Stimulated activated CD4-positive, alpha-beta T cell treated with anti-CD3 and anti-CD28 coated beads, Interleukin-2, amount 100 ng/mL, for 4 hours (primary cell): ENCODE measurements at regions not wholly inside any gene's neighbourhood (a gene's known extent, or its start where the extent isn't known, plus 50 kb on each side); places are given as distances from the start of the nearest gene placed in this dataset.

Experiments used
- DNase-seq: peaks from one replicate; pipeline ENCODE4 v3.0.0-alpha.2; 2020; ENCODE audit warnings: low read depth

DNA sequence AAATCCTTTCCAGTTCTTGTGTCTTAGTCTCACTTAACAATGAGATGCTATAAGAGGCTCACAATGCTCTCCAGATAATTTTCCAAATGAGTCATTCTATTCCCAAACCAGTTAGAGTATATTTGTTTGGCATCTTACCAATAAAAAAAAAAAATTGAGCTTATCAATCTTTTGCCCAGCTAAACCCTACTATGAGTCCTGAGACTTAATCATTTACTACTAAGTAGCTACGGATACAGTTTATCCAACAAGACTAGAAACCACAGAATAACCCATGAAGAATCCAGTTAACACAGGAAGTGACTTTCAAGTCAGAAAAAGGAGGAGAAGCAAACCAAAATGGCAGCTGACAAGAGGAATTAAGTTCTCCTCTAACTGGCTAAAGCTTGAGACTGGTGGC is 330.3 kb upstream of the XYLT1 start:
- no peak for DNase-seq

DNA sequence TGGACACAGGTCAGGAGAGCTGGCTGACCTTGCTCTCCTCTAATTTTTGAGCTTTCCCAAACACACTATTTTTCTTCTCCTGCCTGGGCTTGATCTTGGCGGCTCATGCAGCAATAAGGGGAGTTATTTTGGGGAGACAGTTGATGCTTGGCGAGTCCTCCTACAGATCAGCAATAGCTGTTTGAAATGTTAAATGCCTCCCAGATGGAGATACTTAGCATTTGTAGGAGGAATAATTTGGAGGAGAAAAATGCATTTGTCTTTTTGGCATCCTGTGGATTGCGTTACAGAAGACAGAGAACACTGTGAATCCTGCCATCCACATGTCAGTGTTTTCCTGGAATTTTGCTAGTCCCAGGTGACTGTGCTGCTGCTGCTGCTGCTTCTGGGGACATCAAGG is 328.0 kb upstream of the XYLT1 start:
- DNase-seq, result no peak

DNA sequence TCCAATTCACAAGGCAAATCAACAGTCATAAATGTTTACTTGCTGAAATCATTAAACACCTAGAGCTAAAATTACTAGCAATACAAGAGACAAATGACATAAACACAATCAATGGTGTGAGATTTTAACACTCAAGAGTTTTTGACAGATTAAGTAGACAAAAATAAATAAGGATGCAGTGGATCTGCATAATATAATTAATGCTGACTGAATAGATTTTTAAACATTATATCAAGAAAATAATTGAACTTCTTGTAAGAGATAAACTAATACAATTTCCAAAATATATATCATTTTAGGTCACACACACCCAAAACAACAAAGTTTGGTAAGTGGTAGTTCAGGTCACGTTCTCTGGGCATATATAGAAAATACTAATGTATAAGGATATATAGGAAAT is 322.6 kb upstream of the XYLT1 start:
- no peak for DNase-seq

DNA sequence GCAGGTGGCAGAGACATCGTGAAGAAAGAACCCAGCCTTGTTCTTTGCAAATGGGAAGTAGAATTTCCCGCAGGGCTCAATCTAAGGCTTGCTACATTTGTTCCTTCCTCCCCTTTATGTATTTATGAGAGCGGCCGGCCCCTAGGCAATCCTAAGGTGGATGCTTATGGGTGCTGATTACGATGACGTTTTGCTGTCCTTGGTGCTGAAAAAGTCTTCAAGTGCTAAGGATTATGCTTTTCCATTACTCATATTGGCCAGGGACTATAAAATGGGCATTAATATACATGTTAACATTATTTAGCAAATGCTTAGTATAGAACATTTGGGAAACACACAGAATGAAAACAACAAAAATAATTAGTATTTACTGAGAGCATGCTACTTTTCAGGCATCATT is 313.3 kb upstream of the XYLT1 start:
- DNase-seq, result no peak

DNA sequence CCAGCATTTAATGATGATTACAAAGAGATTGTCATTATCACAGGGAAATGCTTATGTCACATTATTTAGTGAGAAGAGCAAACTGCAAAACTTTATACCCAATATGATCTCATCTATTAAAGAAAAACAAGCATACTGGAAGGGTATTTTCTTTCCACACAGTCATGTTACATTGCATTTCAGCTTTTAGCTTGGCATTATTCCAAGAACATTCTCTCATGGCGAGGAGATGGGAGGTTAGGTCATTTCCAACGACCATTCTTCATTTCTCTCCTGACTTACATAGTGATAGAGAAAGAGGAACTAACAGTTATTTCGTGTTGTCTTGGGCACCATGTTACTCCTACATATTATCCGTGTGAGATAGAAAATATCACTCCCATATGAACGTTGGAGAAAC is 309.4 kb upstream of the XYLT1 start:
- DNase-seq, result no peak

DNA sequence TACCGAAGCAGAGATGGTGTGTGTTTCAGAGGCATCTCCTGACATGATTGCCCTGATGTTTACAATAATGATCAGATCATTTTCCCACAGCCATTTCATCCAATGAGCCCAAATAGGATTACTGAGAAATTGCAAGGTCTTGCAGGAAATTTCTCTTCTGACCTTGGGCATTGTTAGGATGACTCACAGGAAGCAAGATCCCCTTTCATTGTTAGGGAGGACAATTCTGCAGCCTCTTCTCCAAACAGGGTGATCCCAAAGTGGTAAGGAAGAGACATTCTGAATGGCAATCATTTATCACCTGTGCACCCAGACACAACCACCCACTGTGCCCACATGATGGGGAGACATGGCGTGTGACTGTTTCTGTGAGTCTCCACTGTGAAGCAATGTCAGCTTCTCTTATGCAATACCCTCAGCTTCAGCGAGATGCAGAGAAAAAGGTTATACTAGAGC is 306.7 kb upstream of the XYLT1 start:
- no peak for DNase-seq

DNA sequence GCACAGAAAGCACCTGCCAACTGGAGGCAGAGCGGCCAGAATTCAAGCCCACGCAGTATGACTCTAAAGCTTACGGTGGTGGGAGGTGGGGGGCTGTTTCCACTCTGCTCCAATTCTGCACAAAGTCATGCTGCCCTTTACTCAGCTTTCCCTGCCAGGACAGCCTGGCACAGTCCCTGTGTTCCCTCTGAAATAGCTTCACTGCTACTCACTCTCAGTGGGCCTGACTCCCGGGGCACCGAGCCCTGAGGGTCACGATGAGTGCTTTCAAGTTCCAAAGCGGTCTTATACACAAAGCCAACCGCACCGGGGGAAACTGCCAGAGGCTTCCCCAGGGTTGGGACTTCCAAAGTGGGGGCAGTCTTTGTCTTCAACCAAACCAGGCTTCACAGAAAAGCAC is 306.1 kb upstream of the XYLT1 start:
- no peak for DNase-seq

DNA sequence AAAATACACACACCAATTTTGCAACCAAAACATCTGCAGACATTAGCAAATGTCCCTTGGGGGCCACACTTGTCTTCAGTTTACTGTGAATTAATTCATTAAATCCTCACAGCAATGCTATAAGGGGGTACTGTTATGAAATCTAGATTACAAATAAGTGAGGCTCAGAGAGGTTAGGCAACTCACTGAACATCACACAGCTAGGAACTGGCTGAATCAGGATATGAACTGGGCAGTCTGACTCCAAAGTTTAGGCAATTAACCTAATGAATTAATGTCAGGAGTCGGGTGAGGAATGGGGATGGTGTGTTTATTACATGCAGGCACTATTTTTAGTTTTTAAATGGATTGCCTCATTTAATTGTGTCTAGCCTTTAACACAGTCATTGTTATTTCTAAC is 305.7 kb upstream of the XYLT1 start:
- no peak for DNase-seq

DNA sequence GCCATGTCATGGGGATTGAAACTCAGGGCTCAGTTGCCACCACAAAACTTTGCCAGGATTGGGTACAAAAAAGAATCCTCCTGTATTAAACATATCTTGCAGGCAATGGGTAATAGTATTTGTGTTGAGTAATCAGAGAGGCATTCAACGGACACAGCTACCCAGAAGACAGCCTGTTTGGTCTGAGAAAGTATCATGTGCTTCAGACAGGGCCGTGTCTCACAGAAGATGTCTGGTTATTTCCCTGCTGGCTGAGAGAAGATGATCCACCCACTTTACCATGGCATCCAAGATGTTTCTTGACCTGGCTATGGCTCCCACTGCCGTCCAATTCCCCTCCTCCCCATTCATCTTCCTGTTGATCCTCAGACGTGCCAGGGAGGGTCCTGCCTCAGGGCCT is 304.3 kb upstream of the XYLT1 start:
- DNase-seq, result no peak

DNA sequence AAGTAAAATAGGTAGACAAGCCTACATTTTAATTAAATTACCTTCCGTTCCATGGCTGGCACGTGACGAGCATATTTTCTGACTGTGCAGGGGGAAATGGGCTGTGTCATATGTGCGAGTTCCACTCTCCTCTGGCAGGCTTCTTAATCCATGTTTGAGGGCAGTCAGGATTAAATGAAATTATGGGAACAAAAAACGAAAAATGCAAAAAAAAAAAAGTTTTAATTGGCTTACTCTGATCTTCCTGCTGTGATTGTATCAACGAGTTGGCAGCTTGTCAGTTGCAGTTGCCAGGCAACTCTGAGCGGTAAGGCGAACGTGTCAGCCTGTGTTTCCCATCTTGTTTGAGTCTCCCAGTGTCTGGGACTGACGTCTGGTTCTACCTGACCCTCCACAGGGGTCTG is 302.9 kb upstream of the XYLT1 start:
- DNase-seq, result no peak

DNA sequence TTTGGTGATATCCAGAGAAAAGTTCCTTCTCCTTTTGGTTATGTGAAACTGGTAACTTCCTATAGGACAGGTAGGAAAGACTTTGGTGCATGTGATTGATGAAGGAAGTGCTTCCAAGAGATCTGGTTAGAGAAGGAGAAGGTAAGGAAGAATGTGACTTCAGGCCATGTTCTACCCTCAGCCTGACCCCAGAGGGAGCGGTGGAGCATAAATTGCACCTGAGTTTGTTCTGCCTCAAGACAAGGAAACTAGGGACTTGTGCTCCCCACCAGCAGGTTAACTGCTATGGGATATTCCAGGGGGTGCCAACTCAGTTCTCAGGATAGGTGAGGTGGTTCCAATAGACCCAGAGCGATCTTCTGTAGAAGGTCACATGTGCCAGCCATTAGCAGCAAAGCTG is 299.3 kb upstream of the XYLT1 start:
- DNase-seq, result no peak

DNA sequence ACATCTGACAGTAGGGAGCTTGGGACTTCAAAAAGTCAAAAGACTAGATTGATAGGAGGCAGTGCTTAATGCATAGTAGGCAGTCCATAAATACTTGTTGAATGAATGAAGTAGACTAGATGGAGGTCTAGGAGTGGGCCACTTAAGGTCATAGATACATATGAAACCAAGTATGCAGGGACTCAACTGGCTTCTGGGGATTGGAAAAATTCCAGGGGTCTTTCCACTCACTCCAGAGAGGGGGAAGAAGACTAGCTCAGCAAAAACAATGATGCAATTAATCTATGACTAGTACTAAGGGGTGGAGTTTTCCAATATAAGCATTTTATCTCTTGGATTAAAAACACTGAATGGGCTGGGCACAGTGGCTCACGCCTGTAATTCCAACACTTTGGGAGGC is 298.3 kb upstream of the XYLT1 start:
- no peak for DNase-seq

DNA sequence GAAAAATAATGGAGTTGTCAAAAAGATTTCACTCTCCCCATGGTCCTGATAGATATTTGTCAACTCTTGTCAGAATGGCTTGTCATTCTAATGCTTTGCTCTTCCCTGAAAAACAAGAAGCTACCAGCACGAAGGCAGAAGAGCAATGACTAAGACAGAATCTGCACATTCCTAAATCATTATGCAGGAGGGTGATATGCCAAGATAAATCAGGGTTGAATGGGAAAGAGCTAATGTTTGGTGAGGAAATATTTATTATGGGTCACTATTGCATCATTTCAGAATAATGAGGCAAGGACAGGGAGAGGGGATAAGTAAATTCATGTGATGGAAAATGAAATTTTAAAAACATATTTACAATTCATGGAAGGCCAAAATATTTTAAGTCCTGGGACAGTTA is 297.5 kb upstream of the XYLT1 start:
- no peak for DNase-seq

DNA sequence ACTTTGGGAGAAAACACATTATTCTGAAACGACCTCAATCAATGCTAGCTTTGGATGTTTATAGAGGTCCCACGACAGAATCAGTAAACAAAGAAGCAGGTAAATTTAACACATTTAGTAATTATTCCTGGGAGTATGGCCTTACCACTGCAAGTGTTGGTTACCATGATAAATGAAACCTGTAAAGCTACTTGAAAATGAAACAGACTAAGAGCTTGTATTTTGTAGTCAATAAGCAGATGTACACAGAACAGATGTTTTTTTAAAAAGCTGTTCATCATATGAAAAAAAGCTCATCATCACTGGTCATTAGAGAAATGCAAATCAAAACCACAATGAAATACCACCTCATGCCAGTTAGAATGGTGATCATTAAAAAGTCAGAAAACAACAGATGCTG is 295.3 kb upstream of the XYLT1 start:
- DNase-seq, result no peak

DNA sequence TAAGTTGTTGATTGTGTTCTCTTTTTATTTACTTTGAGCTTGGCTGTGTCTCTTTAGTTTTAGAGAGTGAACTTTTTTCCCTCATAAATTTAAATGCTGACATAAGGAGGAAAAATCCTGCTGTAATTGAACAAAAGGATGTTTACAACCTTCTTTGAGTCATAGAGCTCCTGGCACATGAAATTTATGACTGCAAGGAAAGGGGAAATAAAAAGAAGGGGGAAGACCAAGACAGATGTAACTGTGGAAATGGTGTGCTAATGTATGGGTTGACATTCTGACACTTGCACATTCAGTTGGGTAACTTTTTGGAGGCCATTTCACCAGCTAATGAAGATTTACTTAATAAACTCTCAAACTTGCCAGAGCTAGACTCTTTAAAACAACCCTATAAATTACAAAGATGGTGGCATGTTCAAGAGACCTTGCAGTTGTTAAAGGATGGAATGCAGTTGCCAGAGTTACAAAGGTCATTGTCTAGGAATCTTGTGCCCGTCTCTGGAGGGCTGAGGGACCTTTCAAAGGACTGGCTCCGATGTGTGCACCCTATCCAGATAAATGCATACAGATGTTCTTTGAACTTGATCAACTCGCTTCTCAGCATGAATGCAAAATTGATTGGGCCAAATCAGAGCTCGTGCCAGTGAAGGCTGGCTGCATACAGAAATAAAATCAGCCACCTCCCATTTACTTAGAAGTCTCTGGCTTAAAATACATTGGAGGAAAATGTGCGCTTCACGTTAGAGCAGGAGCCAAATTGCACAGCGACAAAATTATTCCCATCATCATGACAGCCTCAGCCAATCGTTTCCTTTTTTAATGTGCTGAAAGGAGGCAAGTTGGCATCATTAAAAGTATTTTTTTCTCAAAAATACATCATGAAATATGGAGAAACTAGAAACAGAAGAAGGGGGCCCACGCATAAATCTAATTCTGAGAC is 289.0 kb upstream of the XYLT1 start:
- DNase-seq, result no peak

DNA sequence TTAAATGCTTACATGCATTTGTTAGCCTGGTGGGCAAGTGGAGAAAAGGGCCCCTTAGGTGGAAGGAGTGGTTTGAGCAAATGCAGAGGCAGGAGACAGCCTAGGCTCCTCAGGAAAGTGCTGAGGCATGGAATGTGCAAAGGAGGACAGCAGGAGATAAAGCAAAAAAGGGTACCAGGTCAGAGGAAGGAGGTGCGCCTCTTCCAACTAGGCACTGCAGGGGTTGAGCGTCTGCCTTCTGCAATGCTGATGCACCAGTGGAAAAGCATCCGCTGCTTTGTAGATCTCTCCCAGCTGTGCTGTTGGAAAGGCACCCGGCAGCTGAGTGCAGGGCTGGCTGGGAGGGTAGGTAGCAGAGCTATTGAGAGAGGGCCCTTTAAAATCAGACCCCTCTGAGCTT is 287.0 kb upstream of the XYLT1 start:
- no peak for DNase-seq

DNA sequence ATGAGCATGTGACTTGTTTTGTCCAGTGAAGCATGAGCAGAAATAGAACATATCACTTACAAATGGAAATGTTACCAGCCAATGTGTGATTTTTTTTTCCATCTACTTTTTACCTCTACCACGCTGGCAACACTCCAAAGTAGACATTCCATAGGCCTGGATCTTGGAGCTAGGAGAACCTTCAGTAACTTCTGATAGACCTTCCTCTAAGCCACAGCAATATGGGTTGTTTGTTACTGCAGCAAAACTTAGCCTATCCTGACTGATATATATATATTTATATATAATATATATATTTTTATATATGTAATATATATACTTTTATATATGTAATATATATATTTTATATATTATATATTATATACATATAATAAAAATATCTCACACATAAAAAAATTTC is 284.4 kb upstream of the XYLT1 start:
- no peak for DNase-seq

DNA sequence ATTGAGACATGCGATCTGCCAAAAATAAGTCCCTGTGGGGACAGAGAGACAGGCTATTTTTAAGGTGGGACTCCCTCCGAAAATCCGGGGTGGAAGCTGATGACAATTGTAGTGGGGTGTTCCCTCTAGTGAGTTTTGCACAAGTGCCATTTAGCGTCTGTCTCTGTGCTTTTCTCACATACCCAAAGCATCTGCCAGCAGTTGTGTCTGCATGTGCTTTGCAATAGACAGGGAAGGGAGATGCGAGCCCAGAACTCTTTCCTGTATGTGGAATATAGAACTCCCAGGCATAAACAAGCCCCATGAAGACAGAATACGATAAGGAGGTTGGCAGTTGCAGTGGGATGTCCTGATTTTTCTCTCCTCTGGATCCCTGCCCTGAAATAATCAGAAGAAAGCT is 282.7 kb upstream of the XYLT1 start:
- DNase-seq, result no peak

DNA sequence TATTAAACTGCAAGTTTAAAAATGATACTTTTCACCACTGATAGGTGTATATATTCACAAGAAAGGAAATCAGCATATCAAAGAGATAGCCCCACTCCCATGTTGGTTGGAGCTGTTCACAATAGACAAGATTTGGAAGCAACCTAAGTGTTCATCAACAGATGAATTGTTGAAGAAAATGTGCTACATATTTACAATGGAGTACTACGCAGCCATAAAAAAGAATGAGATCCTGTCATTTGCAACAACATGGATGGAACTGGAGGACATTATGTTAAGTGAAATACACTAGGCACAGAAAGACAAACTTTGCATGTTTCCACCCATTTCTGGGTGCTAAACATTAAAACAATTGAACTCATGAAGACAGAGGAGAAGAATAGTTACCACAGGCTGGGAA is 278.9 kb upstream of the XYLT1 start:
- DNase-seq, result no peak

DNA sequence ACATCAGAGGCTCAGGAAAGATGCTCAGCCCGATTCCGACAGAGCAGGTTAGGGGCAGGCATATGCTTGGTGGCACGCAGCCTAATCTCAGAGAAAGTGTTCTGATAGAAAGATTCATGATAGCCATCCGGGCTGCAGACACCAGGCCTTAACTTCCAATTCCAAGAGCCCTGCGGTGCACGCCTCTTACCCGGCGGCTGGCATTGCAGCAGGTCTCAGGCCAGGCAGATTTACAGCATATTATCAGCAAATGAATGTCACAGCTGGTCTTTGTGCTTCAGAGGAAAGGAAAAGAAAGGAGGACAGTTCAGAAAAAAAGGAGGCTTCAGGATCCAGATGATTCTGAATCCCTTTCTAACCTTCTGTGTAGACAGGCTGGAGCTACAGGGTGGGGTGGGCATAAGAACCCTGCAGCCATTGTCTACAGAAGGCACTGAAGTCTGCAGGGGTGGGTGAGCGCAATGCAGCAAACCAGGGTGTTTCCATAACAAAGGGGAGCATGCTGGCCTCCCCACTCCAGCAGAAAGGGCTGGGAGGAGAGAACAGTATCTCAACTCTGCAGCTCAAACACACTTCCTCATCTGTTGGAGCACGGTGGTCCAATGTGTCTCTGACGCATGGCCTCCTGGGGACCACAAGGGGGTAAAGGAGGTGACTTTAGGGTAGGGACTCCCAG is 277.4 kb upstream of the XYLT1 start:
- DNase-seq, result no peak

DNA sequence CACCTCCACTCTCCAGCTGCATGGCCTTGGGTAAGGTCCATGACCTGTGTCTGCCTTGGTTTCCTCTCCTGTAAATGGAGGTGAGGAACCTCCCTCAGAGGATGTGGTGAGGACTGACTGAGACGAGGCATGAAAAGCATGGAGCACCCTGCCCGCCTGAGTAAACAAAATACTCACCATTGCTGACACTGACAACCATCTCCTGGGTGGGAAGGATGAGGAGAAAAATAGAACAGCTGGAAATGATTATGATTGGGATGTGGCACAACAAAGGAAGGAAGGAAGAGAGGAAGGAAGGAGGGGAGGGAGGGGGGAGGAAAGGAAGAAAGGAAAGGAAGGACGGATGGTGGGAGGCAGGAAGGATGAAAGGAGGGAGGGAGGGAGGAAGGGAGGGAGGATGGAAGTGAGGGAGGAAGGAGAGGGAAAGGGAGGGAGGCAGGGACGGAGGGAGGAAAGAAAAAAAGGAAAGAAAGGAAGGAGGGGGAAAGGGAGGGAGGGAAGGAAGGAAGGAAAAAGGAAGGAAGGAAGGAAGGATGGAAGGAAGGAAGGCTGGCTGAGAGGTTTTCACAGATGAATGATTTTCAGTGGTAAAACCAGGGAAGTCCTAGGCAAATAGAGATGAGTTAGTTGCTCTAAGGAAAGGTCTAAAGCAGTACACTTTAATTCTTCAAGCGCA is 276.5 kb upstream of the XYLT1 start:
- DNase-seq, result no peak

DNA sequence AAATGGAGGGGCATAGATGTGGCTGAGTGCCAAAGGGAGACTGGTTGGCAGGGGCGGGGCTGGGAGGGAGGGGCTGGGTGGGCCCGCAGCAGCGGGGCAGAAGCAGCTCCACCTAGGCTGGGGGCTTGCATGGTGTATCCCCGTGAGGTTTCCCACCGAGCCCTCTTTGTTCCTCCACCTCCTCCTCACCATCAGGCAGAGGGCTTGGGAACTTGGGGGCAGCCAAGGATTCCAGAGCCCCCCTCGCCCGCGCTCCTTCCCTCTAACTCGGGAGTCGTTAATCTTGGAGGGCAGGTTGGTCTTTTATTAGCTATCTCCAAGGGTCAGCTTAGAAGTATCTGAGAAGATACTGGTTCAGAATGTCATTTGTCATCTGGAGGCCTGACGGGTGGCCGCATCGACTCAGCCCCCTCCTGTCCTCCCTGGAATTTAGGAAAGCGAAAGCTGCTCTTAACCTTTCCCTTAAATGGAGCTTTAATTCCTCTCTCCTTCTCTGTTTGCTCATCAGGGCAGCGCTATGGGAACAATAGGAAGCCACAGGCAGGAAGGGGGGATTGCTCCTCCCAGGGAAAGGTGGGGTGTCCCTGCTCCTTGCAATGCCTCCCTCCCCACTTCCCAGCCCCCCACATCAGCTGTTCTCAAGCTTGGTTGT is 274.3 kb upstream of the XYLT1 start:
- DNase-seq, result no peak

DNA sequence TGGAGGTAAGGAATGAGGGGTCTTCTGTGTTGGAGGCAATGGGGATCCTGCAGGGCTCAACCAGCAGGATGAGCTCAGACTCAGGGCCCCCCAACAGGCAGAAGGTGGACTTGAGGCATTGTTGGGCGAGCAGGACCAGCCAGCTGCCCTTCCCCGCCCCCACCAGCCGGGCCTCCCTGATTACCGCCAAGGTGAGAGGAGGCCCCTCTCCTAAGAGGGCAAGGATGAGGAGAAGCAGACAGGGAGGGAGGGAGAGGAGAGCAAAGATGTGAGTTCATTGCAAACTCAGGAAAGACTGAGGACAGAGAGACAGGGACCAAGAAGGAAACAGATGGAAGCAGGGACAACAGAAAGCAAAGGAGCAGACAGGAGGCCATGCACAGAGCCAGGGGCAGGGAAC is 272.8 kb upstream of the XYLT1 start:
- no peak for DNase-seq
